ENCODE measurements at regions not wholly inside any gene's neighbourhood (a gene's known extent, or its start where the extent isn't known, plus 50 kb on each side); places are given as distances from the start of the nearest gene placed in this dataset.
"Not testable (repeated sequence)": the region's sequence is repeated elsewhere in the genome, so short reads cannot be mapped to it uniquely, and the experiment has no call there.

DNA sequence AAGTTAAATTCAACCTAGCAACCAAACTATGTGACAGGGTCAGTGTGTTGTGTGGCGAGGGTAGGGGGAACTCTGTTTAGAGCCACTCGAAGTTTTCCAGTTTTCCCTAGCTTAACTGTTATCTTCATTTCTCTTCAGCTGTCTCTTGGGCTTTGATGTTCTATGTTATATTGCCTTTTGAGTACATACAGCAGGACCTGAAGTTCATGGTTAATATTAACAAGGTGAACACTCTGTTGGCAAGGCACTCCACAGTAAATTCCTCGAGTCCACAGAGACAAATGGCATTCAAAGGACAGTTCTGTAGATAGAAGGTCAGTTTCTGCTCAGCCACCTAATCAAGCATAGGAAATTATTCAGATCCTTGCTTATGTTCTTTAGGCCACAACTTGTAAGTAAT is 147.9 kb upstream of the DPH6 start:
- no peak for DNase-seq

DNA sequence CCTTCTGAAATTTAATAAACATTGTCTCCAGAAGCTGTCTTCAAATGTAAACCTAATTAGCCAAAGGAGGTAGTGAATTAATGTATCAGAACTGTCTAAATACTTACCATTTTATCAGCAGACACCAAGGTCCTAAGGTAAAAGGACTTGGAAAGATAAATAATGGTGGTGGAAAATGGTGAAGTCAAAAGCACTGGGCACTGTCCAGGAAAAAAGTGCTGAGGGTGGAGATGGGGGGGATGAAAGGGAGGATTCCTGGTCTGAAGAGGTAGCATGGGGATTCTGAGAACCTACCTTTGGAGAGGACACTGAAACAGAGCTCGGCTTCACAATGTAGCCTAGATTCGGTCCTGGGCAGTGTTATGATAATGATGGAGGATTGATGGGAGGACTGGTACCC is 149.0 kb upstream of the DPH6 start:
- no peak for DNase-seq

DNA sequence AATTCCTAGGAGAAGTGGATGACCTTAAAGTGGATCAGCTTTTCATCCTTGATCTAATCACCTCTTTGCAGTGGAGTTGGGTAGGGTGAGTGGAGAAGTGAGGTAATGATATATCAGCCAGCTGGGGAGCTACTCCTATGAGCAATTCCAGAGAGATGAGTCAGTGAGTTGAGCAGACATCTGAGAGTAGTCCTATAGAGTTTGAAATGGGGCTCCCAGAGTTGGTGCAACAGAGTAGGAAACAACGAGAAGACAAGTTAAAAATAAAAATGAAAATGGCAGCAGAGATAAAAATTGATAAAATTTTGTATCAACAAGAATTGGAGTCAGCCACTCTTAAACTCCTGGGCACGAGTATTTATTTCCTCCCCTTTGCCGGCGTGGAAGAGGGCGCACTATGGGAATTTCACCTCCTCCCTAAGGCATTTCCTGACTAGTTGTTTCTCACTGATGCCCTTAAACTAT is 150.8 kb upstream of the DPH6 start:
- DNase-seq: no peak

DNA sequence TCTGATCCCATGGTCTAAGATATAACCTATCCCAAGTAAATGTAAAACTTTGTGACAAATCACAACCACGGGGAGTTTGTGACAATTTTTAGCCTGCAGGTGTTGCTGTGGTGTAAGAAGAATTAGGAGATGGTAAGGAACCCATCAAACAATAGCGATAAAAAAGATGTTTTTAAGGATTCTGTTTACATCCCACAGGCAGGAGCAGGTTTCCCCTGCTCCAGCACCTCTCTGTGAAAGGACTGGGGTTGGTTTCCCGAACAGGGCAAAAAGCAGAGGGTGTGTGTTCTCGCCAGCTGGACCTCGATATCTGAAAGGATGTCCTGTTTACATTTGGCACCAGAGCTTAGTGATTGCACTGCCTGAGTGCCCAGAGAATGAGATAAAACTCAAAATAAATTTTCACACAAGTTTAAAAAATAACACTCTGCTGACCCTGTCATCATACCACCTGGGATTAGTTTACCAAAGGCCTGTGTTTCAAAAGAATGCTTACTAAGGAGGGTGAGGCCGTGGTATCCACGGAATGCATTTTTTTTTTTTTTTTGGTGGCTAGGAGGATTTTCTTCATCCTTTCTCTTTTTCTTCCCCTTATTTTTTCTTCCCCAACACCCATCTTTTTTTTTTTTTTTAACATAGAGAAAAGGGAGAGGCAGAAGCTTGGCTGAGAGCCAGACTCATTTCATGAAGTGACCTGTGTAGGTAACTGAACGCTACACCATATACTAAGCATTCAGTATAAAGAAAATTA is 151.8 kb upstream of the DPH6 start:
- DNase-seq: no peak

DNA sequence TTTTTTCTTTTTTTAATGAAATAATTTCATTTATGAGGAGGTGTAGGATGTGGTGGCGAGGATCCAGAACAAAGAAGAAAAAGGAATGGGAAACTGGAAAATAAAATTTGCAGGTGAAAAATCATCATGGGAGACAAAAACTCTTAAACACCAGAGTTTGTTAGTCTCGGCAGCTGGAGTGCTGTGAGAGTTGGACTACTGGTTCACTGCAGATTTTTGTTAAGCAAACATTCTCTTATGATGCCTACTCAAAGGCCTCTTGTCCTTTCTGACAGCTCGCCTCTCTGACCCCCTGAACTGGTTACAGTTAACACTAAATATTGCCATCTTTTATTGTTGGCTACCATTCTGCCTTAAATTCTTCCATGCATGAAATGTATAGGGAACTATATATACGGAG is 152.4 kb upstream of the DPH6 start:
- DNase-seq: no peak

DNA sequence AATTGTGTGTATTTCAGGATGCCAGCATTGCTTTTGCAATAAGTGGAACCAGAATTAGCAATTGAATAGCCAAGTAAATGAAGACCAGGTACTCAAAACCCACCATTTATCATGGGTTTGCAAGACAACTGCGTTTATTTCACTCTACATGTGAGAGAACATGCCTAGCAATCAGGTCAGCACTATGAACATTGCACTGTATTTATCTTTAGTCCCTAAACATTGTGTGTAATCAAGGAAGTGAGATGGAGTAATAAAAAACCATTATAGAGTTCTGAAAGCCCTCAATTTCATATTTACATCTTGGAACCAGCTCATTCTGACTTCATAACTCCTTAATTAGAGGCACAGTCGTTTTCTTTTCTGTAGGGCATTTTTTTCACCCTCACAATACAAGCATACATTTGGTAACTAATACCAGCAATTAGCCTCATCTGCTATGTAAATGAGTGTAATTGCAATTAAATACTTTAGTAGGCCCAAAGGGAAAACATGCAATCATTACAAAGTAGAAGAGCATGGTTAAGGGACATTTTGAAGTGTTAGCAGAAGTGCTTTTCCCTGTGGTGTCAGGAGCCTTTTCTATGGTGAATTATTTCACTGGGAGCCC is 153.1 kb upstream of the DPH6 start:
- no peak for DNase-seq

DNA sequence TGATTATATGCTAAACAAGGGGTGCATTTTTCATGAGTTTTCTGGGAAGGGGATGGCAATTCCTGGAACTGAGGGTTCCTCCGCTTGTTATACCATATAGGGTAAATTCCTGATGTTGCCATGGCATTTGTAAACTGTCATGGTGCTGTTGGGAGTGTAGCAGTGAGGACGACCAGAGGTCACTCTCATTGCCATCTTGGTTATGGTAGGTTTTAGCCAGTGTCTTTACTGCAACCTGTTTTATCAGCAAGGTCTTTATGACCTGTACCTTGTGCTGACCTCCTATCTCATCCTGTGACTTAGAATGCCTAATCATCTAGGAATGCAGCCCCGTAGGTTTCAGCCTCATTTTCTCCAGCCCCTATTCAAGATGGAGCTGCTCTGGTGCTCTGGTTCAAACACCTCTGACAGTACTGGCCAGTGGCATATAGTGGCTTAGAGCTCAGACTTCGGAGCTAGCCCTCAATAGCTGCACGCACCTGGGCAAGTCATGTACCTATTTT is 154.2 kb upstream of the DPH6 start:
- DNase-seq: not testable (repeated sequence)

DNA sequence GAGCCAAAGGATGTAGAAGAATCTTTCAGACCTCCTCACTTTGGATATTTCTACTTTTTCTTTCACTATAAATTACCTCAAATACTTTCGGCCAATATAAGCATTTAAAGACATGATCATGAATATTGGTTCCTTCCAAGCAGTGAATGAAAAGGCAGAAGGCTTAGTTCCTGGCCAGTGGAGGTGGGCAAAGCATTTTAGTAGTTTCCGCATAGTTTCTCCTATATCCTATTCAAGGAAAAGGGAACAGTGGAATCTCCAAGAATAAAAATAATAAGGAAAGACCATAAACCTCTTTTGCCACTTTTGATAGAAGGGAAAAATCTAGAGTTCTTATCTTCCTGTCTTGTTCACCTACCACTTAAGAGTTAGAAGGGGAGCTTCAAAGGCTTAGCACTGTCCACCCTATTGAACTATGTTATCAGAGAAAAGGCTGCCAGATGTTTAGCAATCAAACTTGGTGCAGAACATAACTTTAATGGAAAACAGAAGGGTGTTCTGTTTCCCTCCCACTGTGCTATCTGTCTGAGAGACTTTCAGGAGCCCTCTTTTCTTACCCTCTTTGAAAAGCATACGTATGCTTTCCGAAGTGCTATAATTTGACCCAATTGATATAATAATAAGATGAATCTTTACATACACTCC is 155.6 kb upstream of the DPH6 start:
- DNase-seq: no peak

DNA sequence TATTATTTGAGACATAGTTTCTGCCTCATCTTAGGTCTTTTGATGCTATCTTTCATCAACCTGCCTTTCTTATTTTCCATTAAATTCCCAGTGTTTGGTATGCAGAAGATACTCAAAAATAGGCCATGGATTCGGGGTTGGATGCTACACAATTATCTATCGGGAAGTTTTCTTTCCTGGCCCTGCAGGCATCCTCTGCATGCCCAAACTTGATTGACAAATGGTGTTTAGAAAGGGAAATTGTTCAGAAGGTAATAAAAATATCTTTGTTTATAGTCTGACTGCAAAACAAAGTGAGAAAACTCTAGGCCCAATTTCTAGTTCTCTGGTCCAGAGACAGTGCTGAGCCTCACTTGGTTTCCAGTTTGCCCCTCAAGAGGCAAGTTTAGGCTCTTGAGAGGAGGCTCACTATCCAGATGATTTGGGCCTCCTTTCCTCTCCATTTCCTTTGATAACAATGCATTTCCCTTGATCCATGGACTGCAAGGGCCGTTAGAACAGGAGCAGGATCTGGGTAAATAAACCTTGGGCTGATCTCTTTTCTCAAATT is 157.1 kb upstream of the DPH6 start:
- no peak for DNase-seq

DNA sequence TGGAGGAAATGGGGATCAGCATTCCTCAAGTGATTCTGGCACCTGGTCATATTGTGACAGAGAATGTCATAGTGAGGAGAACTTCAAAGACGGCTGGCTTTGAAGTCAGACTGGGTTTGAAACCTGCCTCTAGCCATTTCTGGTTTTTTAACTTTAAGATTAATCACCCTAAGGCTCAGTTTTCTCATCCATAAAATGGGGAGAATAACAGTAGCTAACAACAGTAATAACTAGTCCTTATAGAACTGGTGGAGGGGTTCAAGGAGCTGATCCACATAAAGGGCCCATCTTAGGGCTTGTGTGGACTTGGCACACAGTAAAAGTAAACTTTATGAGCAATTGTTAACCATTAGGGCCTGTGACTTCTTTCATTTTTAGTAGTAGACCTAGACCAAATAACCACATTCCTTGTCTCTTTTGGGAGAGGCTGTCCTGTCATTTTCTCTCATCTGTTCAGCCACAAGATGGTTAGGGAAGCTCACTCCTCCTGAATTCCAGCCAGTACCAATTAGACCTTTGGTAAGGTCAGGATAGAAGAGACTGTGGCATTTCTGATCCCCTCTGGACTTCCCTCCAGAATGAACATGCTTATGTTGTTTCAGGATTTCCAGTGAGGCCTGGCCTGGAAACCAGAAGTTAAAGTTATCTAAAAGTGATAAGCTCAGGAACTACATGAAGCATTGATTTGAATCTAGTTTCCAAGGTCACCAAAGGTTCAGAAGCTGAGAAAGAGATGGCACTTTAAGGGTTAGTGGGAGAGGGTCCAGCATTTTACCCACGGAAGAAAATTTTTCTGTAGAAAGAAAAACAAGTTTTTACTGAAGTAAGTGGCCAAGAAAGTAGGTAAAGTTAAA is 159.3 kb upstream of the DPH6 start:
- no peak for DNase-seq

DNA sequence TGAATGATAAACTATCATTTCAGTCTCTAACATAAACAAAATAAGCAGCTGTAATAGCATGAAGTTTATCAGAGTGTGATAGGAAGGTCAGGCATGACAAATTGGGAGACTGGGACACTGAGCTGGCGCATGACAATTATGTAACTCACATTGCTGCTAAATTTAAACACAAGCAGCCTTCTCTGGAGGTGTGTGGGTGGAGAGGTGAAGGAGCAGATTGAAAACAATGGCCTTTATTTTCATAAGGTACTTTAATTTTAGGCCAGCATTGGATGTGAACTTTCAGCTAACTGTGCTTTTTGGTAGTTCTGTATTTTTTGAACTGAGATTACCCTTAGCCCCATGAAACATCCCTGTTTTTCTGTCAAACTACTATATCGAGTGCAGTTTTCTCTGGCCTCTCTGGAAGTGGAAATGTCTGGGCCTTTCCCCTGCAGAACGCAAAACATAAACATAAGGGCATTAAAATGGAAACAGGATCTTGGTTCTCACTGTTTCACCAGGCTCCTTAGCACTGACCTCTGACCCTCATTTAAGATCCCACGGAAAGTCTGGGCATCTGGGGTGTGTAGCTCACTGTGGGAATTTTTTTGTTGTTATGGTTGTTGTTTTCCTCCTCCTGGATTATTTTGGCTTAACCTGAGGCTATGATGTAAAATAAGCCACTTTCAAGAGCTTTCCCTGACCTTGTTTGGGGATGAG is 160.1 kb upstream of the DPH6 start:
- DNase-seq: no peak

DNA sequence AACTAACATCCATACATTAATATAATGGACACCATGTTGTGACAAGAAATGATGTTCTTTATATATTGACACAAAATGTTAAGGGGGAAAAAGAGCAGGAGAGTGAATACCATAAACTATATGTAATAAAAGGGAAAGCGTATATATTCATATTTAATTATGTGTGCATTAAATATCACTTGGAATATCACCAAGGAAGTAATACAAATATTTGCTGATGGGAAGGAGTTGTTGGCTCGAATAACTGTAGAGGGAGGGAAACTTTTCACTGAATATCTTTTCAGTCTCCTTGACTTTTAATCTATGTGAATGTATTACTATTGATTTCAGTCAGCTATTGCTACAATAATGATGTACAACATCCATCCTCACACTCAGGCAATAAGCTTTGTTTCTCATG is 167.0 kb upstream of the DPH6 start:
- no peak for DNase-seq

DNA sequence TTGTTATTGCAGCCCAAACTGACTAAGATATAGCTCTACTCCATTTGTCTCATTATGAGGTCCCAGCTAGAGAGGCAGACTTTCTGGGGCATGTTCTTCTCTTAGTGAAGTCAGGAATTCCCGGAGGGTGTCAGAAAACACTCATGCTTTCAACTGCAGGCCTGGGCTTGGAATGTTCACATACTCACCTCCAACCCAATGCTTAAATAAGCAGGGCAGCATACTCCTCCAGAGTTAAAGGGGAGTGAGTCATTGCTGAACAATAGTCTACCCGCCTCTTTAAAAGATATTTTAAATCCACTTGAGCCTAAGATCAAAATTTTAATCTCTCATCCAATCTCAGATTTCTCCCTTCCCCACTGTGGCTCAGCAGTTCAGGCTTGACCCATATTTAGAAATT is 167.8 kb upstream of the DPH6 start:
- no peak for DNase-seq

DNA sequence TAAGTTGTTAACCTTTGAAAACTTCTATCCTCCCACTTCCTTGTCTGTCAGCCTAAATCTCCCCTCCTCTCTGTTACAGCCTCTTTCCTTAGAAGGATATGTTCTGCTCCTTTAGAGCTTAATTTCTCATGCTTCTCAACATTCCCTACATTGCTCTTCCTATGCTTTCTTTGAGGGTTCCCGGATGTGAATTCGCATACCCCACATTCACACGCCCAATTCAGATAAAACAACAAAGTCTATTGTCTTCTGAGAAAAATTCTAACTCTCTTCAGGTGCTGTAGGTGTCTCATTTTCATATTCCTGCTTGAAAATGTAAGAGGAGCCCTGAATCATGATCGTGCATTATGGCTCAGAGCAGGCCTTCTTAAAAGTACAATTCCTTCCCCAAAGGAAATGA is 171.8 kb upstream of the DPH6 start:
- no peak for DNase-seq

DNA sequence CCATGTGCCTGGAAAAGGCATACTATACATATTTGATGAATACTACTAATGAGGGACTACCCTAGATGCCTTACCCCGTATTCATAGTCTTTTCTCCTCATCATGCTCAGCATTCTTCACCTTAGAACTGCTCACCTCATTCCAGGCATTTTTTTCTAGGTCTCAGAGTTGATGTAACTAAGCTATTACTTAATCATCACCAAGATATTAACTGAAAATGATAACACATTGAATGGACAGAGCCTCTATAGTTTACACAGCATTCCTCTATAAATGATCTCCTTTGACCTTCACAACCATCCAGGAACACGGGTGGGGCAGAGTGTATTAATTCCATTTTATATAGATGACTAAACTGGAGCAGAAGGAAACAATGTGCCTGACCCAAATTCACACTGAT is 174.1 kb upstream of the DPH6 start:
- no peak for DNase-seq

DNA sequence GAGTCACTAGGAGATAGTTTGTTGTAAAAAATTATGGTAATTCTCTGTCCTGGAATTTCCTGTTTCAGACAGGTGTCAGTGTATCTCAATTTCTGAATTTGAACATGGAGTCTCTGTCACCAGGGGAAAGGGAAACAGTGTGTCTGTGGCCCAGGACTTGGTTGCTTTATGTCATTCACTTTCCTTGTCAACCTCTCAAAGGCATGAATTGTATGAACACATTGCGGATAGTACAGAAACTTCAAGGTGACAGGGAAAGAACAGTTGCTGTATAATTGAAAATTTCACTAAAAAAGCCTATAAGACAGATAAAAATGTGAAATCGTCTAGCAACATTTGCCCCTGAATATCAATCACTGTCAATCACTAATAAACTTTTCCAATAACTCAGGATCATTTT is 175.0 kb upstream of the DPH6 start:
- no peak for DNase-seq

DNA sequence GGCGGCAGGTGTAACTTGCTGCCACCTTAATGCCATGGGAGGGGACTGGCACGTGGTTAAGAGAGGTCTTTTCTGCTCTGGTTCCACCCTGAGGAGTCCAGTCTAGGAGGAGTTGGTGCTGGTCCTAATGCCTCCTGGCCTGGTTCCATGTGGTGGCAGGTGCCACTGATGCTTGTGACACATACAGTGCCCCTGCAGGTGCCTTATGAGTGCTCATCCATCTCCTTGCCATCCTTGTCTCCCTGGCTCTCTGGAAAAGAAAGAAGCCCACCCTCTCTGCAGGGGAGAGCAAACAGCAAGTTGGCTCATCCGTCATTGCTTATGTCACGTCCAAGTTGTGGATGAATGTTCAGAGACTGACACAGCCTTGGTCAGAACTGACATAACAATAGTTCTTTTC is 175.8 kb upstream of the DPH6 start:
- no peak for DNase-seq

DNA sequence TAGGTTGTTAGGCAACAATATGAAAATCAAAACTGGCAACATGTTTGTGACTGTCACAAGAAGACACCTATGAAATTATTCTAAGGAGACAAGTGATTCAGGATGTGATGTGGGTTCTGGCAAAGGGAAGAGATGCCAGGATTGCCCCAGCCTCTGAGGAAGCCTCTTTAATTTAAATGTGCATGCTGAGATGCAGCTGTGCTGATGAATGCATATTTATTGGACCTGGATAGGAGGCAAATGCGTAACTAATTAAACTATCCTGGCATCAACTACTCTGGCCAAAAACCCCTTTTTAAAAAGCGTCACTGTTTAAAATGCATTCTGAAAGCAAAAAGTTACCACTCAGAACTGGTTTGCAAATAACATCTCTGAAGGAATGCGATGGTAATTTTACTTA is 176.5 kb upstream of the DPH6 start:
- DNase-seq: no peak

DNA sequence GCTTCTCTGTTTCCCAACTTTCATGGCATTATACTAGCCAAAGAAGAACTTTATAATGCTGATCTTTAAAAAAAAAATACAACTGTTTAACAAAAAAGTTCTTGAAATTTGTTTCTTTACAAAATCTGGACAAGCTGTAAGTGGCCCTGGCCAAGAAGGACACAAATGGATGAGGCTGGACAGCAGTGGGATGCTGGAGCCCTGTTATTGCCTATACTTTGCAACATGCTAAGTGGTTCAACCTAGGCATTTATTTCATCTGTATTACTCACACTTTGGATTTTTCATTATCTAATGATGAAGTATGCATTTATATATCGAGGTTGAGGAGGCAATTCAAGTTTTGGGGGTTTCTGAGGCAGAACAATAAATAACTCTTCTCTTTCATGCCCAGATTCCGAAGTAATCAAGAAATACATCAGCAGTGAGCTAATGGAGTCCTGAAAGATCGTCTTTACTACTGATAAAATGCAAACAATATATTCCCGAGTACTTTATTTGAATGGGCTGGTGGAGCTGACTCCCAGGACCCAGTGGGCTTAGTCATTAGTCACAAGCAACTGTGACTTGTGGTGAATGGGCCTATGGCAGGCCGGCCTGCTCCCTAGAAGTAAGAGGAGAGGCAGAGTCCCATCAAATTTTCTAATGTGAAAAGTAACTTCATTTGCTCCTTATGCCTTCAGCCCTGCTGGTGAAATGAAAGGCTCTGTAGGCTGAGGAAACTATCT is 177.3 kb upstream of the DPH6 start:
- no peak for DNase-seq

DNA sequence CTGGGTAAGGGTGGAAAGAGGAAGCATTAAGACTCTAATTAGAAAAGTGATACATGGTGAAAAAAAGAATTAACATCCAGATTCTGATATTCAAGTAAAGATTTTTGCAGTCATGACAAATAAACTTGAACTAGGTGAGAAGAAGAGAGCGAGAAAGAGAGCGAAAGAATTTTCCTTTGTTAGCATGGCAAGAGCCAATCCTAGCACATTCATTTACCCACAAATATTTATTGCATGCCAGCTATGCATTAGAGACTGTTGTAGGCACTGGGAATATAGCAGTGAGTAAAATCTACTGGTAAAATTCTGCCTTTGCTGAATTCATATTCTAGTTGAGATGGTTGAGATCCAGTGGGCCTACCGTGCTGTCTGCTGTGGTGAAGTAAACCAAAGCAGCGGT is 177.9 kb upstream of the DPH6 start:
- no peak for DNase-seq
